MM.1S (cell line): ENCODE measurements at regions not wholly inside any gene's neighbourhood (a gene's known extent, or its start where the extent isn't known, plus 50 kb on each side); places are given as distances from the start of the nearest gene placed in this dataset.

ENCODE experiments used
- DNase-seq: peaks from one replicate; pipeline ENCODE4 v3.0.0-alpha.2; 2015
- H2AFZ ChIP-seq: fragments of 300-600 bp; sonication (generic); 2 replicates; pipeline ENCODE4 v1.6.0; 2016; ENCODE audit warnings: antibody characterized with exemption, low read length
- H3F3A ChIP-seq: fragments of 300-600 bp; sonication (generic); 2 replicates; pipeline ENCODE4 v1.6.1; 2016; ENCODE audit warnings: mild to moderate bottlenecking, antibody characterized with exemption, low read length, moderate library complexity, mixed read lengths; ENCODE audit not compliant: insufficient read depth
- H3K27ac ChIP-seq: fragments of 300-600 bp; sonication (generic); 2 replicates; pipeline ENCODE4 v1.5.1; 2016; ENCODE audit warnings: mild to moderate bottlenecking, low read length
- H3K27me3 ChIP-seq: fragments of 300-600 bp; sonication (generic); replicated peaks from 2 replicates; pipeline ENCODE4 v1.6.0; 2016; ENCODE audit warnings: low read length; ENCODE audit not compliant: insufficient read depth
- H3K36me3 ChIP-seq: fragments of 300-600 bp; sonication (generic); replicated peaks from 2 replicates; pipeline ENCODE4 v1.6.1; 2016; ENCODE audit warnings: mild to moderate bottlenecking, low read length, mixed read lengths; ENCODE audit not compliant: insufficient read depth
- H3K4me1 ChIP-seq: fragments of 300-600 bp; sonication (generic); 2 replicates; pipeline ENCODE4 v1.6.1; 2016; ENCODE audit warnings: low read length, mixed read lengths
- H3K4me2 ChIP-seq: fragments of 300-600 bp; sonication (generic); 2 replicates; pipeline ENCODE4 v1.6.0; 2016; ENCODE audit warnings: low read depth, low read length
- H3K4me3 ChIP-seq: fragments of 300-600 bp; sonication (generic); 2 replicates; pipeline ENCODE4 v1.5.1; 2016; ENCODE audit warnings: low read length, mixed read lengths
- H3K79me2 ChIP-seq: fragments of 300-600 bp; sonication (generic); 2 replicates; pipeline ENCODE4 v1.6.1; 2016; ENCODE audit warnings: mixed run types, low read length, mixed read lengths
- H3K9ac ChIP-seq: fragments of 300-600 bp; sonication (generic); 2 replicates; pipeline ENCODE4 v1.6.1; 2016; ENCODE audit warnings: low read length, mixed read lengths
- H3K9me2 ChIP-seq: fragments of 300-600 bp; sonication (generic); replicated peaks from 2 replicates; pipeline ENCODE4 v1.6.1; 2016; ENCODE audit warnings: mild to moderate bottlenecking, low read length, mixed read lengths; ENCODE audit not compliant: insufficient read depth
- H3K9me3 ChIP-seq: fragments of 300-600 bp; sonication (generic); replicated peaks from 2 replicates; pipeline ENCODE4 v1.6.1; 2016; ENCODE audit warnings: mild to moderate bottlenecking, low read length, mixed read lengths; ENCODE audit not compliant: insufficient read depth
- H4K20me1 ChIP-seq: fragments of 300-600 bp; sonication (generic); 2 replicates; pipeline ENCODE4 v1.6.1; 2016; ENCODE audit warnings: mild to moderate bottlenecking, low read length, moderate library complexity, mixed read lengths; ENCODE audit not compliant: insufficient read depth
- EZH2 ChIP-seq: fragments of 300-600 bp; sonication (generic); optimal IDR thresholded peaks from 2 replicates; pipeline ENCODE3; 2017; ENCODE audit warnings: low read depth, mild to moderate bottlenecking, antibody characterized with exemption, low read length, mixed read lengths
- EZH2phosphoT487 ChIP-seq: fragments of 300-600 bp; sonication (generic); IDR thresholded peaks from 2 replicates; pipeline ENCODE4 v1.6.1; 2018; ENCODE audit warnings: antibody characterized with exemption, low read length
- TF ChIP-seq, protein P1 (sequence below): fragments of 300-600 bp; sonication (generic); IDR thresholded peaks from 2 replicates; pipeline ENCODE4 v1.5.1; 2016; ENCODE audit warnings: antibody characterized with exemption, low read length, mixed read lengths

DNA sequence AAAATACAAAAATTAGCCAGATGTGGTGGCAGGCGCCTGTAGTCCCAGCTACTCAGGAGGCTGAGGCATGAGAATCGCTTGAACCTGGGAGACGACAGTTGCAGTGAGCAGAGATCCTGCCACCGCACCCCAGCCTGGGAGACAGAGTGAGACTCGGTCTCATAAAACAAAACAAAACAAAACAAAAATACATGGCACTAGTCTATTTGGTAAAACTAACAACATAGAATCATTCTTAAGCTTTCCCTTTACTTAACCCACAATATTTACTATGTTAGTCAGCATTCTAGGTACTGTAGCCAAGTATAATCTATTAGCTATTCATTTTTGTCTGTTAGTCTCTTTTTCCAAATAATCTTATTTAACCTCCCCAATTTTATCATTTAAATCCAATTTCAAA lies 1482.8 kb downstream of the SLITRK5 start:
- Histone ChIP-seq H3F3A (no peaks in the 10 kb centered on the region), H3K9me3 (no peaks in the 10 kb centered on the region), H4K20me1 (no peaks in the 10 kb centered on the region), H3K9me2 (no peaks in the 10 kb centered on the region), H3K9ac (no peak overlapping the region), H3K27me3 (no peaks in the 10 kb centered on the region), H2AFZ (no peak overlapping the region), H3K4me2 (no peak overlapping the region), H3K4me1 (no peaks in the 10 kb centered on the region), H3K36me3 (no peaks in the 10 kb centered on the region), H3K79me2 (no peaks in the 10 kb centered on the region), H3K4me3 (no peak overlapping the region), H3K27ac (no peak overlapping the region)
- TF ChIP-seq, protein P1, sequence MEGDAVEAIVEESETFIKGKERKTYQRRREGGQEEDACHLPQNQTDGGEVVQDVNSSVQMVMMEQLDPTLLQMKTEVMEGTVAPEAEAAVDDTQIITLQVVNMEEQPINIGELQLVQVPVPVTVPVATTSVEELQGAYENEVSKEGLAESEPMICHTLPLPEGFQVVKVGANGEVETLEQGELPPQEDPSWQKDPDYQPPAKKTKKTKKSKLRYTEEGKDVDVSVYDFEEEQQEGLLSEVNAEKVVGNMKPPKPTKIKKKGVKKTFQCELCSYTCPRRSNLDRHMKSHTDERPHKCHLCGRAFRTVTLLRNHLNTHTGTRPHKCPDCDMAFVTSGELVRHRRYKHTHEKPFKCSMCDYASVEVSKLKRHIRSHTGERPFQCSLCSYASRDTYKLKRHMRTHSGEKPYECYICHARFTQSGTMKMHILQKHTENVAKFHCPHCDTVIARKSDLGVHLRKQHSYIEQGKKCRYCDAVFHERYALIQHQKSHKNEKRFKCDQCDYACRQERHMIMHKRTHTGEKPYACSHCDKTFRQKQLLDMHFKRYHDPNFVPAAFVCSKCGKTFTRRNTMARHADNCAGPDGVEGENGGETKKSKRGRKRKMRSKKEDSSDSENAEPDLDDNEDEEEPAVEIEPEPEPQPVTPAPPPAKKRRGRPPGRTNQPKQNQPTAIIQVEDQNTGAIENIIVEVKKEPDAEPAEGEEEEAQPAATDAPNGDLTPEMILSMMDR = no peak
- TF ChIP-seq EZH2 (no peak), EZH2phosphoT487 (no peak)
- DNase-seq = no peak

DNA sequence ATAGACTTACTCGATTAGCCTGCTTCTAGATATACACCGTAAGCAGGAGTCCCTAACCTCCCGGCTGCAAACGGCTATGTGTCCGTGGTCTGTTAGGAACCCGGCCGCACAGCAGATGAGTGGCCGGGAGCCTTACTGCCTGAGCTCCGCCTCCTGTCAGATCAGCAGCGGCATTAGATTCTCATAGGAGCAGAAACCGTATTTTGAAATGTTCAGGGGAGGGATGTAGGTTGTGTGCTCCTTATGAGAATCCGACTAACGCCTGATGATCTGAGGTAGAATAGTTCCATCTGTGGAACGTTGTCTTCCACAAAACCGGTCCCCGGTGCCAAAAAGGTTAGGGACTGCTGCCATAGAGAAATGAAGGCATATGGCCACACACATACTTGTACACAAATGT lies 1491.9 kb downstream of the SLITRK5 start:
- no peak overlapping the region for H3K4me3 ChIP-seq
- no peaks in the 10 kb centered on the region for H3K79me2 ChIP-seq
- no peaks in the 10 kb centered on the region for H3K36me3 ChIP-seq
- TF ChIP-seq EZH2 (no peak), EZH2phosphoT487 (no peak)
- TF ChIP-seq, protein P1 = no peak
- H3F3A ChIP-seq = no peaks in the 10 kb centered on the region
- no peaks in the 10 kb centered on the region for H3K9me2 ChIP-seq
- no peak overlapping the region for H3K9ac ChIP-seq
- H4K20me1 ChIP-seq = no peaks in the 10 kb centered on the region
- H3K9me3 ChIP-seq = no peaks in the 10 kb centered on the region
- no peak for DNase-seq
- H2AFZ ChIP-seq = no peak overlapping the region
- H3K4me2 ChIP-seq = no peak overlapping the region
- no peak overlapping the region for H3K27ac ChIP-seq
- no peaks in the 10 kb centered on the region for H3K27me3 ChIP-seq
- no peaks in the 10 kb centered on the region for H3K4me1 ChIP-seq

DNA sequence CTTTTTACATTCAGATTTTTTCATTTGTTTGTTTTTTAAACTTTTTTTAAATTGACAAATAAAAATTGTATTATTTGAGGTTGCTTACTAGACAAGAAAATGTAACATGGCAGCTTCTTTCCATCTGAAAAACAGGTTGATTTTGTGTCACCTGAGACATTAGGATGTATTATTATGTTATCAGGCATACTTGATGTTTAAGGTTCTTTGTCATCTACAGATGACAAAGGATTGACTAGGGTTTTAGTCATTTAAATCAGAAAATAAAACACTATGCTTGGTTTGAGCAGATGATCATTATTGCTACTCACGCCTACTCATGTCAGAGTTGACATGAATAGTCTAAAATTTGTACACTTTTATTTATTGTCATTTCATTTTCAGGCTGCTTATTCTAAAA lies 1494.5 kb downstream of the SLITRK5 start:
- Histone ChIP-seq H3K4me1 (no peaks in the 10 kb centered on the region), H3F3A (no peaks in the 10 kb centered on the region), H4K20me1 (no peaks in the 10 kb centered on the region), H3K9me3 (no peaks in the 10 kb centered on the region), H3K36me3 (no peaks in the 10 kb centered on the region), H3K79me2 (no peaks in the 10 kb centered on the region), H3K4me3 (no peak overlapping the region), H3K9me2 (no peaks in the 10 kb centered on the region), H3K27ac (no peak overlapping the region), H3K9ac (no peak overlapping the region), H3K27me3 (no peaks in the 10 kb centered on the region), H3K4me2 (no peak overlapping the region), H2AFZ (no peak overlapping the region)
- DNase-seq = no peak
- TF ChIP-seq EZH2 (no peak), EZH2phosphoT487 (no peak)
- TF ChIP-seq, protein P1 = no peak
